ENCODE measurements at regions not wholly inside any gene's neighbourhood (a gene's known extent, or its start where the extent isn't known, plus 50 kb on each side); places are given as distances from the start of the nearest gene placed in this dataset.
"Not testable (repeated sequence)": the region's sequence is repeated elsewhere in the genome, so short reads cannot be mapped to it uniquely, and the experiment has no call there.

DNA sequence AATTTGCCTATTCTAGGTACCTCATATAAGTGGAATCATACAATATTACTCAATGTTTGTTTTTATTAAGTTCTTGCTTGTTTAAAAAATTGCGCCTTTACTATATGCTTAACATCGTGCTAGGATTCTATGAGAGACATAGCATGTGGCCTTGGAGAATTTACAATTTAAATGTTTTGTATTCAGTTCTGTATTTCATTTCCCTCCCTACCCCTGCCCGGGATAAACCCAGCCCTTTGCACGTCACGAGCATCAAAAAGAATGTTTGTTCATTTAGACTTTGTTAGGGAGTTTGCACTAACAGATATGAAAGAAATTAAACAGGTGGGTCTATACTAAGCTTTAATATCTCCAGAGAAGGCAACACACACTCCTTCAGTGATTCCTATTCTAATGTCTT is 75.7 kb downstream of the C18orf54 start:
- no peak for DNase-seq

DNA sequence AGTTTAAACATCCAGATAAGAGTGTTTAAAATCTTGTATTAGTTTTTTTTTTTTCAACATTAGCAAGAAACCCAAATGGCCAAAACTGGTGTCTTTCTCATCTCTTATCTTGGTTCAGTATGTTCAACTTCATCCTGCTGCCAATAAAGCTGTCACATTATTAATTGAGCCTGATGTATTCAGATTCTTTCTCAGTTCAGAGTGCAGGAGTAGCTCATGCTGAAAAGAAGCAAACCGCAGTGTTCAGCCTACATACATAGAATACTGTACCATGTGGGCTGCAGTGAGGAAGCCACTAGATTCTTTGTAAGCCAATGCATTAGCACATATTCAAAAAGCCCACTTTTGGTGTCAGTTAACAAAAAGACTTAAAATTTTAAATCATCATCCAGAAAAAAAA is 76.2 kb downstream of the C18orf54 start:
- DNase-seq: no peak

DNA sequence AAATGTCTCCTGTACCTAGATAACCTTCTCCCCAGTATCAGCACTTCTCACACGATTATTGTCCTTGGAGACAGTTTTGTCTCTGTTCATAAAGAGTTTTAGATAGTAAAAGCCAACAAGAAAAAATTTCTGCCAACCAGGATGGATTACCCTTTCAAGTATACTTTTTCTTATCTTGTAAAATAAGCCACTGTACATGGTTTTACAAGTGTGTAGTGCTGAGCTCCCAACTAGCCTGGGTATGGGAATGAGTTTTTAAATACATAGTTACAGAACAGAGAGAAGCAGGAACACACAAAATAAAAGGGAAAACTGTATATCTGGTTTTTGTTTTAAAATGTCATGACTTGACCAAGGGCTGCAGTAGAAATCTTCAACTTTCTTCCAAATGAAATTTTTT is 76.7 kb downstream of the C18orf54 start:
- DNase-seq: no peak

- DNase-seq: no peak
Measured at GRCh38 chr18:54436501-54436900, 78.8 kb downstream of the C18orf54 start.

DNA sequence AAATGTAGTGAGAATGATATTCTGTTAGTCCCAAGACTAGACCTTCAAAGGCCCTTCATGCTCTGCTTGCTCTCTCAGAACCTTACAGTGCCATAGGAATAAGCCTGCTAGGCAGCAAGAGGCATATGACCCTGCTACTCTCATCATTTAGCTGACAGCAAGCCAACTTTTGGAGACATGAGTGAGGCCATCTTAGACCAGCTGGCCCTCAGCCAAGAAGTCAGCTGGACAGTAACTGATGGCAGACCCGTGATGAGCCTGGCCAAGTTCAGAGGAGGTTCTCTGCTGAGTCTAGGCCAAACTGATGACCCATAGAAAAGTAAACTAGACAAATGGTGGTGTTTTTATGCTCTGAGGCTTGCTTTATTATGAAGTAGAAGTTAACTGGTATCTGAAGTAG is 82.6 kb downstream of the C18orf54 start:
- DNase-seq: no peak

- DNase-seq: peak; percentile 5
Measured at GRCh38 chr18:54444319-54444914, 86.7 kb downstream of the C18orf54 start.

DNA sequence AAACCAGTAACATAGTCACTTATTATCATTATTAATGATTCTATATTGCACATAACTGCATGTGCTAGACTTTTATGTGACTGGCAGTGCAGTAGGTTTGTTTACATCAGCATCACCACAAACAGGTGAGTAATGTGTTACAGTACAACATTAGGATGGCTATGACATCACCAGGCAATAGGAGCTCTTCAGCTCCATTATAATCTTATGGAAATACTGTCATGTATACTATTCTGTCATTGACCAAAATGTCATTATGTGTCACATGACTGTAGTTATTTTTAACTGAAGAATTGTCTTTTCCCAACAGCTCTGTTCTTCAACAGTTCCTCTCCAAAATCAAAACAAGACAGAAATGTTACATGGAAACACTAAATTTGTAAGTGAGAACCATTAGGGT is 96.3 kb downstream of the C18orf54 start:
- no peak for DNase-seq

DNA sequence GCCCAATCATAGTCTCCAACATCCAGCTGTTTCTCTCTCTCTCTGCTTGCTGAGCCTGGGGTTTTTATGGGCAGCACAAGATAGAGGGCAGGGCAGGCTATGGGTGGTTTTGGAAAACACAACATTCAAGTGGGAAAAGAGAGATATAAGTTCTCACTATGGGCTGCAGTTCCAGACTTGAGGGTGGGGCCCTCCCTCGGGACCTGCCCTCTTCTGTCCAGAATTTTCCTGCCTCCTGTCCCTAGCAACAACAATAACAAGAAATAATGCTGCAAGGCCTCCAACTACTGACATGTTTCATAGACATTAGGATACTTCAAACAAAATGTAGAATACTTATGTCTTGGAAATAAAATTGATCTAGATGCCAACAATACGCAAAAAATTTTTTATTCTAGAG is 107.8 kb downstream of the C18orf54 start:
- no peak for DNase-seq

- DNase-seq: no peak
Measured at GRCh38 chr18:54466248-54467005, 108.7 kb downstream of the C18orf54 start.

GRCh38 chr18:54479365-54479764 is 111.7 kb upstream of the DYNAP start:
- DNase-seq: no peak

DNA sequence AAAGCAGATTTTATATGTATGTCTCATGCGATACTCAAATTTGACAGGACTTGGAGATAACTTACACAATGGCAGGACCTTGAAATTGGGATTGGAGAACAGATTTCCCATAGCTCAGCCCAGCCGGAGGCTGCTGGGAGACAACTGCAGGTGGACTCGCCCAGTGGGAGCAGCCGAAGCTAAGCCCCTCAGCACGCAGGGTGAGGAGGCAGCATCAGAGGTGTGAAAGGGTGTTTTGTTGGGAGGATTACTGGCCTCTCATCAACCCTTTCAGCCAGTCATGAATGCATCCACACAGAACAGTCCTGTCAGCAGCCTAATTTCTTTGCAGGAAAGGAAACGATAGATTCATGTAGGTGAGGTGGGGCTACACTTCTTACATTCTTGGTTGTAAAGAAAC is 110.4 kb upstream of the DYNAP start:
- DNase-seq: no peak

- not testable (repeated sequence) for DNase-seq
Measured at GRCh38 chr18:54502451-54502850, 88.6 kb upstream of the DYNAP start.

DNA sequence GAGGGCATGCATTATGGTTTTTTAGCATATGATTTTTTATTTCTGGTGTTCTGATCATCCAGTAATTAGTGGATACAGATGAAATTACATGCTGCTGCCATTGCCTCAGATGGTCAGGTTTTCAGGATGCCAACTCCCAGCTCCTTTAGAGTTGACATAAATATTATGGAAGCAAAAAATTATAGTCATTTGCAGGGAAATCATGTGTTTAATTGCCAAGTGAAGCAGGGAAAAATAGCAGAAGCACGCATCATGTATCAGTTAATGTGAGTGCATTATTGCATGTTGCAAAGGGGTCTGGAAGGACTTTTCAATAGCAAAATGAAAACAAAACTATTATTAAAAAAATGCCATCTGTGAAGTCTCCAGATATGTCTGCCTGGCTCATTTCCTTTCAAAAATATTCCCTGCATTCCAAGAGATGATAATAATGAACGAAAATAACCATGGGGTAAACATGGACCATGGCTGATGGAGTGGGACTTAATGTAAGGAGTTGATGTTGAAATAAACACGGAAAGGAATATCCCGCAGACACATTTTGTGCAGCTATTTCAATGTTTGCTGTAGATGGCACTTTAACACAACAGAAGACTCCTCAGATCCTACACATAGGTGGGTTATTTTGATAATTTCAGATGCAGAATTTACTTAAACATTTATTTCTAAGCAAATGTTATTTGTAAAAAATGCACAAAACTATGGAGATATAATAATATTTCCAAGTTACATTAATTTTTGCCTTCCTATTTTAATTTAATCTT is 87.7 kb upstream of the DYNAP start:
- DNase-seq: no peak

DNA sequence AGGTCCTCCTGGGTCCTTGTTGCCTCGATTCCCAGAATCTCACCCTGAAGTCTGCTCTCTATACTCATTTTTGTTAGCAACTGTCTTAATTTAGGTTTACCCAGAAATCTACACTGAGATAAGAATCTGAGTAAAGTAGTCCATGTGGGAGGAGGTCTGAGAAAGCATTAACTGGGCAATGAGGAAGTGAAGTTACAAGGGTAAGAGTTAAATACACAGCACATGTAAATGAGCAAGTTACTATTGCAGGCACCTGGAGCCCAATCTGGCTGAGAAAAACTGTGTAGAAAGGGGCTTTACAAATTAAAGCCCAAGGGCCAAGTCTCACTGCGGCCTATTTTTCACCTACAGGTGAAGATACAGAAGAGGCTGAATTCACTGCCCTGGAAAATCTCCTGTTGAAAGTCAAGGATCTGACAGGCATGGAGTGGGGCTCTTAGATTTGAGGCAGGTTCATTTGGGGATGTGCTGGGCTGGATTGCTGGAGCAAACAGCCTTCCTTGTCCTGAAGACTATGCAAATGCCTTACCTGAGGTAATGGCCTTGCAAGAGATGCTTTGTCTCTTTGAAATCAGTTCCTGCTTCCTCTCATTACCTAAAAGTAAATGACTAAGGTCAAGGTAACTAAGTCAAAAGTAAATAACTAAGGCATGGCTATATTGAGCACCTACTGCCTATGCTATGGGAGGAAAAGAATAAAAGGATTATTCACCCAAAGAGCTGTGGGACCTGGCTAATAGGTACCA is 84.4 kb upstream of the DYNAP start:
- no peak for DNase-seq

DNA sequence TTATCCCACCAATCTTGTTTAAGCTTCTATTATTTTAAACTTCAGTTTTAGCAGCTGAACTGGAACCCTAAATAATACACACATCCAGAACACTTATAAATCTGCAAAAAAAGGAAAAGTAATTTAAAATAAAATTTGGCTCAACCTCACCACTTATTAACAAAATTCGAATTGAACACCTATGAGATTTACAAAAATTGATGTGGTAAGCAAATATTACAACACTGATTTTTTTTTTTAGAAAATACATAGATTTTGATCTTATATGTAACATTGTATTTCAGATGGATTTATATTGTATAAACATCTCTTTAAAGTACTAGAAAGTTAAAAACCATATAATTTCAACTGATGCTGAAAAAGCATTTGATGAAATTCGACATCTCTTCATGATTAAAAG is 81.3 kb upstream of the DYNAP start:
- no peak for DNase-seq

DNA sequence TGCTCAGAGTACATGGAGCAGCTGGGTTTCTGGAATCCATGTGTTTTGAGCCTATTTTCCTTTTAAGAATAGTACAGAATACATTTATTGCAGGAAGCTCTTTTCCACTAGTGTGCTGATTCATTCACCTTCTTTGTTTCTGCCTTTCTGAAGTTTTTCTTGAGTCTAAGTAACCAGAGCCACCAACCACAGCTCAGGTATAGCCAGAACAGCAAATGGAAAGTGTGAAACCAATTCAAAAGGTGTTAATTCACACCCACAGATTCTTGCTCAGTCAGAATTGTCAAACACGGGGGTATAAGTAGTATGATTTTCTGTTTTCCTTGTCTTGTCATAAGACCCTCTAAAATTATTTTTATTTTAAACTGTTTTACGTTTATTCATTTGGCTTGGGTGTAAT is 75.9 kb upstream of the DYNAP start:
- DNase-seq: no peak

- DNase-seq: no peak
Measured at GRCh38 chr18:54517521-54517920, 73.5 kb upstream of the DYNAP start.

DNA sequence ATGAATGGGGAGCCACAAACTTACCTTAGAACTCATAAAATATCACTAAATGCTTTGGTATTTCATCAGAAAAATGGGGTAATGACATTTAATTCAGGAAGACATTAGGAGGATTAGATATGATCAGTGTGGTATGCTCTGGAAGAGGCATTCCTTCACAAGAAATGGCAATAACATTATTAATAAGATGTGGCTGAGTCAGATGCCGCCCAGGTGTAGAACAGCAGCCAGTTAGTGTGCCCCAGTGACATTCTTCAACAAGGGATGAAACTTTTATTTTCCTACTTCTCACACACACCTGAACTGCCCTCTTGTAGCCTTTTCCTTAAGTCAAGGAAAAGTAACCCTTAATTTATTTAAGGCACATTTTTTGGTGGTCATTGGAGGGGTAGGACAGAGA is 69.2 kb upstream of the DYNAP start:
- DNase-seq: no peak

- DNase-seq: no peak
Measured at GRCh38 chr18:54528942-54529376, 62.1 kb upstream of the DYNAP start.

GRCh38 chr18:54529444-54529843 is 61.6 kb upstream of the DYNAP start:
- no peak for DNase-seq

DNA sequence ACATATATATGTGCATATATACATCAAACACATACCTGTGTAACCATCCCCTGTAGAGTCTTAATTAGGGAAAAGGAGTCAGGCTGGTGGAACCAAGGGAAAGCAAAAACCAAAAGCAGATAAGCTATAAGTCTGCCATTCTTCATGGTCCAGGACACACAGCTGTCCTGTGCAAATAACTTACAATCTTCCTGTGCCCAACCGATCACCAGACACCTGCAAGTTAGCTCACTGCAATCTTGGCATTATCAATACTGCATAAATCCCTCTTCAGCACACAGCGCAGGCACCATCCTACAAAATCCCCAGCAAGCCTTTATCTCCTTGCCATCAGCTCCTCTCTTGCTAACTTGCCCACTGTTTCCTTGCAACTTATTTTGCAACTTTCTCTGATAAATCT is 60.8 kb upstream of the DYNAP start:
- DNase-seq: no peak

DNA sequence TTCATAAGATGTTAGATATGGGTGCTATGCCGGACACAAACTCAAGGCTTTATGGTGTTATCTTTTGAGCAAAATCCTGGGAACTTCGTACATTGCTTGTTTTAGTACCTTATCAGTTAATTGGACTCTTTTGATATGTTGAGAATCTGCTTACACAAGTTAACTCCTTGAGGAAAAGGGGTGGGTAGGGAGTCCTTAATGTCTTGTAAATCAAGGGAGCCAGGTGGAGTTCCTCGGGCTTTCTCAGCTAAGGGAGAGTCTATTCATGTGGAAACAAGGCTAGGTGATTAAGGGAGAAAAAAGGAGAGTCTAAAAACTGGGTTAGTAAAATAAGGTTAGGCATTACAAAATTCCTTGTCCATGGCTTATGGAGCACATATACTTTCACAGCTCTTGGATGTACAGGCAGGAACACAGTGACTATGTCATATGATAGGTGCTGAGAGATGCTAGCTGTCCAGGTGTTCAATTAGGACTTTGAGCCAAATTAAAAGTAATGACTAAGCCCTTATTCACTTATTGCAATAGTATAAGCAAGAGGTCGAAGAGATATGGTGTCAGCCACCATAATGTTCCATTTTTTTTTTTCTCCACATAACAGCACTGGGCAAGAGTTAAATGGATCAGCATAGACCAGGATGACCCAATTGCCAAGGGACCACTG is 59.5 kb upstream of the DYNAP start:
- no peak for DNase-seq

DNA sequence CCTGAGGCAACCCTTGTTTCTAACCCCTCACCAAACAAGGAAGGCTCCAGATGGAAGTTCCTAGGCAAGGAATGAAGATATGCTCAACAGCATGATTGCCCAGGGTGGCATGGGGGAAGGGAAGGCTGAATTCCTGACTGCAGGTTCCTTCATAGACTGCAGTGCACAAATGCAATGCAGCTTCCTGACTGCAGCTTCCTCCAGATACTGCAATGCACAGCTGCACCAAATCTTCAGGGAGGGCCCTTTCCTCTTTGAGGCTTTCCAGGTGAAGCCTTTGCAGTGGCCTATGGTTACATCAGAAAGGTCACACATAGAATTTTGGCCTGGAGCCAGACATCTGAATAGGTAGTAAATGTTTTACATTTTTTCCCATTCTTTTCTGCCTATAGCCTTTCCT is 58.8 kb upstream of the DYNAP start:
- no peak for DNase-seq

All from NK-92 treated with Interleukin-12 subunit alpha and Interleukin-12 subunit beta, amount 100 ng/mL, for 24 hours (cell line).